HG03095 (cell line): ENCODE measurements at regions not wholly inside any gene's neighbourhood (a gene's known extent, or its start where the extent isn't known, plus 50 kb on each side); places are given as distances from the start of the nearest gene placed in this dataset.

Experiments used
- ATAC-seq: cut with Tn5 transposase; IDR thresholded peaks from one replicate; pipeline ENCODE4 v1.9.1; 2021; ENCODE audit warnings: moderate library complexity; ENCODE audit not compliant: unreplicated experiment

GRCh38 chr17:77819497-77819896 is 139.0 kb upstream of the TNRC6C start:
- ATAC-seq = no peak

GRCh38 chr17:77821114-77821513 is 137.4 kb upstream of the TNRC6C start:
- ATAC-seq = no peak

- ATAC-seq = no peak
Observed at GRCh38 chr17:77822302-77823030, 136.0 kb upstream of the TNRC6C start.

GRCh38 chr17:77824102-77824779 is 134.3 kb upstream of the TNRC6C start:
- no peak for ATAC-seq

- no peak for ATAC-seq
Observed at GRCh38 chr17:77824780-77825280, 133.7 kb upstream of the TNRC6C start.

- no peak for ATAC-seq
Observed at GRCh38 chr17:77825621-77826020, 132.9 kb upstream of the TNRC6C start.

GRCh38 chr17:77826132-77826873 is 132.2 kb upstream of the TNRC6C start:
- ATAC-seq = no peak

GRCh38 chr17:77827039-77827438 is 131.5 kb upstream of the TNRC6C start:
- ATAC-seq = no peak

GRCh38 chr17:77827511-77827910 is 131.0 kb upstream of the TNRC6C start:
- no peak for ATAC-seq

GRCh38 chr17:77828749-77829539 is 129.6 kb upstream of the TNRC6C start:
- ATAC-seq = no peak

GRCh38 chr17:77829843-77830799 is 128.4 kb upstream of the TNRC6C start:
- ATAC-seq = no peak

GRCh38 chr17:77830816-77831473 is 127.6 kb upstream of the TNRC6C start:
- no peak for ATAC-seq

GRCh38 chr17:77831474-77832179 is 126.9 kb upstream of the TNRC6C start:
- no peak for ATAC-seq

GRCh38 chr17:77832180-77832560 is 126.3 kb upstream of the TNRC6C start:
- ATAC-seq = no peak

- ATAC-seq = no peak
Observed at GRCh38 chr17:77833769-77834168, 124.7 kb upstream of the TNRC6C start.

- no peak for ATAC-seq
Observed at GRCh38 chr17:77834170-77835115, 124.1 kb upstream of the TNRC6C start.

GRCh38 chr17:77836557-77837041 is 121.9 kb upstream of the TNRC6C start:
- ATAC-seq = no peak
